ENCODE measurements at regions not wholly inside any gene's neighbourhood (a gene's known extent, or its start where the extent isn't known, plus 50 kb on each side); places are given as distances from the start of the nearest gene placed in this dataset.

DNA sequence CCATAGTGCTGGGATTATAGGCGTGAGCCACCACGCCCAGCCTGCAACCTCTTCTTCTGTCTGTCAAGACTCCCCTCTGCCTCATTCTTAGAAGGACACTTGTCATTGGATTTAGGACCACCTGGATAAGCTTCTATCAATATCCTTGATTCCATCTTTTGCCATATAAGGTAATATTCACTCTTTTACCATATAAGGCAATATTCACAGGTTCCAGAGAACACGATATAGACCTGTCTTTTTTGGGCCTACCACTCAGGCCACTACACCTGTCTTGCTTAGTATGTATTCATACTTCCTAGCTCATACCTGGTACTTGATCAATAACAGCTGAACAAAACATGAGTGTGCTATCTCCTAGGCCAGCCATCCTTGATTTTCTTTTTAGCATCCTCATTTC, 149.2 kb upstream of the TOX3 start:
- no peaks in the 10 kb centered on the region for H3K36me3 ChIP-seq (ENCODE audit: control insufficient read depth, low read length)
- H3K4me3 ChIP-seq (ENCODE audit: low read length), result no peak overlapping the region
- no peaks in the 10 kb centered on the region for H4K20me1 ChIP-seq (ENCODE audit: control insufficient read depth, insufficient read depth, low read depth, low read length)
- H3K9me2 ChIP-seq (replicated peaks; ENCODE audit: control insufficient read depth, low read length), result no peaks in the 10 kb centered on the region
- peaks cover under 1% of the 10 kb centered on the region; the same call in 1 of the 2 replicates for H3K9me3 ChIP-seq (ENCODE audit: control insufficient read depth, insufficient read depth, low read length)
- H3K79me2 ChIP-seq (ENCODE audit: control insufficient read depth, low read length), result no peaks in the 10 kb centered on the region
- H3K4me1 ChIP-seq (ENCODE audit: control insufficient read depth, low read length), result no peaks in the 10 kb centered on the region
- H3K27ac ChIP-seq (ENCODE audit: low read depth, low read length), result no peak overlapping the region
- no peaks in the 10 kb centered on the region for H3K27me3 ChIP-seq (ENCODE audit: control insufficient read depth, low read length)
- TF ChIP-seq, protein P1, sequence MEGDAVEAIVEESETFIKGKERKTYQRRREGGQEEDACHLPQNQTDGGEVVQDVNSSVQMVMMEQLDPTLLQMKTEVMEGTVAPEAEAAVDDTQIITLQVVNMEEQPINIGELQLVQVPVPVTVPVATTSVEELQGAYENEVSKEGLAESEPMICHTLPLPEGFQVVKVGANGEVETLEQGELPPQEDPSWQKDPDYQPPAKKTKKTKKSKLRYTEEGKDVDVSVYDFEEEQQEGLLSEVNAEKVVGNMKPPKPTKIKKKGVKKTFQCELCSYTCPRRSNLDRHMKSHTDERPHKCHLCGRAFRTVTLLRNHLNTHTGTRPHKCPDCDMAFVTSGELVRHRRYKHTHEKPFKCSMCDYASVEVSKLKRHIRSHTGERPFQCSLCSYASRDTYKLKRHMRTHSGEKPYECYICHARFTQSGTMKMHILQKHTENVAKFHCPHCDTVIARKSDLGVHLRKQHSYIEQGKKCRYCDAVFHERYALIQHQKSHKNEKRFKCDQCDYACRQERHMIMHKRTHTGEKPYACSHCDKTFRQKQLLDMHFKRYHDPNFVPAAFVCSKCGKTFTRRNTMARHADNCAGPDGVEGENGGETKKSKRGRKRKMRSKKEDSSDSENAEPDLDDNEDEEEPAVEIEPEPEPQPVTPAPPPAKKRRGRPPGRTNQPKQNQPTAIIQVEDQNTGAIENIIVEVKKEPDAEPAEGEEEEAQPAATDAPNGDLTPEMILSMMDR (IDR thresholded peaks at IDR 0.05; ENCODE audit: low read depth, low read length, poor library complexity, severe bottlenecking), result no peak
- TF ChIP-seq EZH2phosphoT487 (IDR thresholded peaks at IDR 0.05; ENCODE audit: borderline replicate concordance, low read length), result no peak
- H3F3A ChIP-seq (ENCODE audit: control insufficient read depth, insufficient read depth), result no peaks in the 10 kb centered on the region
- H3K4me2 ChIP-seq (ENCODE audit: low read length), result no peak overlapping the region

GRCh38 chr16:52690468-52690867, 143.5 kb upstream of the TOX3 start:
- no peaks in the 10 kb centered on the region for H4K20me1 ChIP-seq (ENCODE audit: control insufficient read depth, insufficient read depth, low read depth, low read length)
- no peaks in the 10 kb centered on the region for H3K27me3 ChIP-seq (ENCODE audit: control insufficient read depth, low read length)
- no peaks in the 10 kb centered on the region for H3K9me2 ChIP-seq (replicated peaks; ENCODE audit: control insufficient read depth, low read length)
- no peak overlapping the region for H3K4me3 ChIP-seq (ENCODE audit: low read length)
- H3F3A ChIP-seq (ENCODE audit: control insufficient read depth, insufficient read depth), result no peaks in the 10 kb centered on the region
- H3K36me3 ChIP-seq (ENCODE audit: control insufficient read depth, low read length), result no peaks in the 10 kb centered on the region
- no peak for TF ChIP-seq EZH2phosphoT487 (IDR thresholded peaks at IDR 0.05; ENCODE audit: borderline replicate concordance, low read length)
- TF ChIP-seq, protein P1 (IDR thresholded peaks at IDR 0.05; ENCODE audit: low read depth, low read length, poor library complexity, severe bottlenecking), result no peak
- H3K27ac ChIP-seq (ENCODE audit: low read depth, low read length), result no peak overlapping the region
- no peaks in the 10 kb centered on the region for H3K79me2 ChIP-seq (ENCODE audit: control insufficient read depth, low read length)
- H3K9me3 ChIP-seq (ENCODE audit: control insufficient read depth, insufficient read depth, low read length), result peaks cover 3% of the 10 kb centered on the region; the same call in 1 of the 2 replicates
- H3K4me1 ChIP-seq (ENCODE audit: control insufficient read depth, low read length), result no peaks in the 10 kb centered on the region
- no peak overlapping the region for H3K4me2 ChIP-seq (ENCODE audit: low read length)

DNA sequence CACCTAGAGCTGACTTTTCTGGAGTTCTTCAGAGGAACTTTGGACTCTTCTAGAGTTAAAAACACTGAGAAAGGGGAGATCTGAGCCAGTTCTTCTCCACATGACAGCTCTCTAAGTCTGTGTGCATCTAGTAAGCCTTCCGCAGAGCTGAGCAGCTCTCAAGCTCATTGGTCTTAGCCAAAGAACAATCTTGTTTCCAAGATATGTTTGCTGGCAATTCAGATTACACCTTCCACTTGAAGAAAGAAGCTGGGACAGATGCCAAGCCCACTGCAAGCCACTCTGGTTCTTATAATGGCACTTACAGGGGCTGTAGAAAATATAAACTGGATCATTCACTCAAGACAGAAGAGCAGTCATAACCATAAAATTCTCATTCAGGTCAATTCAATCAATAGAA, 134.1 kb upstream of the TOX3 start:
- no peak overlapping the region for H3K27ac ChIP-seq (ENCODE audit: low read depth, low read length)
- no peaks in the 10 kb centered on the region for H3F3A ChIP-seq (ENCODE audit: control insufficient read depth, insufficient read depth)
- H3K27me3 ChIP-seq (ENCODE audit: control insufficient read depth, low read length), result no peaks in the 10 kb centered on the region
- H3K4me1 ChIP-seq (ENCODE audit: control insufficient read depth, low read length), result no peaks in the 10 kb centered on the region
- no peaks in the 10 kb centered on the region for H3K9me3 ChIP-seq (ENCODE audit: control insufficient read depth, insufficient read depth, low read length)
- no peak overlapping the region for H3K4me3 ChIP-seq (ENCODE audit: low read length)
- no peaks in the 10 kb centered on the region for H4K20me1 ChIP-seq (ENCODE audit: control insufficient read depth, insufficient read depth, low read depth, low read length)
- no peak for TF ChIP-seq EZH2phosphoT487 (IDR thresholded peaks at IDR 0.05; ENCODE audit: borderline replicate concordance, low read length)
- TF ChIP-seq, protein P1 (IDR thresholded peaks at IDR 0.05; ENCODE audit: low read depth, low read length, poor library complexity, severe bottlenecking), result no peak
- no peaks in the 10 kb centered on the region; the same call in 1 of the 2 replicates for H3K9me2 ChIP-seq (replicated peaks; ENCODE audit: control insufficient read depth, low read length)
- no peaks in the 10 kb centered on the region for H3K79me2 ChIP-seq (ENCODE audit: control insufficient read depth, low read length)
- no peaks in the 10 kb centered on the region for H3K36me3 ChIP-seq (ENCODE audit: control insufficient read depth, low read length)
- no peak overlapping the region for H3K4me2 ChIP-seq (ENCODE audit: low read length)
